PFSK-1 (cell line): ENCODE measurements at regions not wholly inside any gene's neighbourhood (a gene's known extent, or its start where the extent isn't known, plus 50 kb on each side); places are given as distances from the start of the nearest gene placed in this dataset.

Source experiments
- POLR2AphosphoS5 ChIP-seq: IDR thresholded peaks from 2 replicates; pipeline ENCODE4 v1.6.1; 2012; ENCODE audit warnings: low read depth, mild to moderate bottlenecking, control low read depth, low read length, moderate library complexity
- TF ChIP-seq, protein P1 (sequence below), 2 experiments: IDR thresholded peaks; 2 replicates each; pipeline versions ENCODE4 v1.6.1 to v1.8.0; 2011 to 2012; ENCODE audit warnings: low read depth in 2 of 2, low read length in 2 of 2, control low read depth in 1 of 2, inconsistent platforms in 1 of 2, mild to moderate bottlenecking in 1 of 2, moderate library complexity in 1 of 2; ENCODE audit not compliant: insufficient read depth in 1 of 2

DNA sequence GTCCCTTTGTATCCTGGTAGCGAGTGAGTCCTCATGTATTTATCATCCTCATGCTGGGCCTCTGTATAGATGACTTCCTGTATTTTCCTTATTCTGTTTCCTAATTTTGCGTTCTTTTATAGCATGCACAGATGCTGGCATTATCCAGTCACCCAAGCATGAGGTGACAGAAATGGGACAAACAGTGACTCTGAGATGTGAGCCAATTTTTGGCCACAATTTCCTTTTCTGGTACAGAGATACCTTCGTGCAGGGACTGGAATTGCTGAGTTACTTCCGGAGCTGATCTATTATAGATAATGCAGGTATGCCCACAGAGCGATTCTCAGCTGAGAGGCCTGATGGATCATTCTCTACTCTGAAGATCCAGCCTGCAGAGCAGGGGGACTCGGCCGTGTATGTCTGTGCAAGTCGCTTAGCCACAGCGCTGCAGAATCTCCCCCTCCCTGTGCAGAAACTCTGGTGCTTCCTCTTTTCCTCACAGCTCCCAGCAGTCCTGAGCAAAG lies 183.1 kb upstream of the PRSS58 start:
- TF ChIP-seq, protein P1, sequence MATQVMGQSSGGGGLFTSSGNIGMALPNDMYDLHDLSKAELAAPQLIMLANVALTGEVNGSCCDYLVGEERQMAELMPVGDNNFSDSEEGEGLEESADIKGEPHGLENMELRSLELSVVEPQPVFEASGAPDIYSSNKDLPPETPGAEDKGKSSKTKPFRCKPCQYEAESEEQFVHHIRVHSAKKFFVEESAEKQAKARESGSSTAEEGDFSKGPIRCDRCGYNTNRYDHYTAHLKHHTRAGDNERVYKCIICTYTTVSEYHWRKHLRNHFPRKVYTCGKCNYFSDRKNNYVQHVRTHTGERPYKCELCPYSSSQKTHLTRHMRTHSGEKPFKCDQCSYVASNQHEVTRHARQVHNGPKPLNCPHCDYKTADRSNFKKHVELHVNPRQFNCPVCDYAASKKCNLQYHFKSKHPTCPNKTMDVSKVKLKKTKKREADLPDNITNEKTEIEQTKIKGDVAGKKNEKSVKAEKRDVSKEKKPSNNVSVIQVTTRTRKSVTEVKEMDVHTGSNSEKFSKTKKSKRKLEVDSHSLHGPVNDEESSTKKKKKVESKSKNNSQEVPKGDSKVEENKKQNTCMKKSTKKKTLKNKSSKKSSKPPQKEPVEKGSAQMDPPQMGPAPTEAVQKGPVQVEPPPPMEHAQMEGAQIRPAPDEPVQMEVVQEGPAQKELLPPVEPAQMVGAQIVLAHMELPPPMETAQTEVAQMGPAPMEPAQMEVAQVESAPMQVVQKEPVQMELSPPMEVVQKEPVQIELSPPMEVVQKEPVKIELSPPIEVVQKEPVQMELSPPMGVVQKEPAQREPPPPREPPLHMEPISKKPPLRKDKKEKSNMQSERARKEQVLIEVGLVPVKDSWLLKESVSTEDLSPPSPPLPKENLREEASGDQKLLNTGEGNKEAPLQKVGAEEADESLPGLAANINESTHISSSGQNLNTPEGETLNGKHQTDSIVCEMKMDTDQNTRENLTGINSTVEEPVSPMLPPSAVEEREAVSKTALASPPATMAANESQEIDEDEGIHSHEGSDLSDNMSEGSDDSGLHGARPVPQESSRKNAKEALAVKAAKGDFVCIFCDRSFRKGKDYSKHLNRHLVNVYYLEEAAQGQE (IDR thresholded peaks at IDR 0.05; ENCODE audit: insufficient read depth in 1 of 2, low read depth in 2 of 2, low read length in 2 of 2): no peak
- no peak for TF ChIP-seq POLR2AphosphoS5
